IPS-15b (cell line): ENCODE measurements at regions not wholly inside any gene's neighbourhood (a gene's known extent, or its start where the extent isn't known, plus 50 kb on each side); places are given as distances from the start of the nearest gene placed in this dataset.
"Not testable (repeated sequence)": the region's sequence is repeated elsewhere in the genome, so short reads cannot be mapped to it uniquely, and the experiment has no call there.

Source experiments
- H3K27me3 ChIP-seq: one replicate; pipeline ENCODE4 v1.6.1; 2013; ENCODE audit warnings: low read length; ENCODE audit not compliant: control insufficient read depth, insufficient read depth
- H3K36me3 ChIP-seq: one replicate; pipeline ENCODE4 v1.6.1; 2013; ENCODE audit warnings: low read length; ENCODE audit not compliant: control insufficient read depth, insufficient read depth
- H3K4me1 ChIP-seq: one replicate; pipeline ENCODE4 v1.6.1; 2013; ENCODE audit warnings: mild to moderate bottlenecking, low read length; ENCODE audit not compliant: control insufficient read depth, insufficient read depth
- H3K4me3 ChIP-seq: one replicate; pipeline ENCODE4 v1.5.1; 2013; ENCODE audit warnings: low read depth, low read length
- H3K9ac ChIP-seq: one replicate; pipeline ENCODE4 v1.6.1; 2013; ENCODE audit warnings: low read depth, mild to moderate bottlenecking, low read length
- H3K9me3 ChIP-seq: one replicate; pipeline ENCODE4 v1.6.1; 2013; ENCODE audit warnings: mild to moderate bottlenecking, low read length; ENCODE audit not compliant: control insufficient read depth, insufficient read depth

GRCh38 chr10:123381224-123381623, 227.0 kb downstream of the BUB3 start:
- Histone ChIP-seq H3K4me3 (no peak overlapping the region), H3K36me3 (no peaks in the 10 kb centered on the region), H3K9me3 (no peaks in the 10 kb centered on the region), H3K27me3 (no peaks in the 10 kb centered on the region), H3K9ac (no peak overlapping the region), H3K4me1 (peaks cover 6% of the 10 kb centered on the region)

- Histone ChIP-seq H3K27me3 (no peaks in the 10 kb centered on the region), H3K4me3 (no peak overlapping the region), H3K4me1 (peaks cover 6% of the 10 kb centered on the region), H3K9ac (no peak overlapping the region), H3K9me3 (no peaks in the 10 kb centered on the region), H3K36me3 (no peaks in the 10 kb centered on the region)
Observed at GRCh38 chr10:123382491-123382890, 228.3 kb downstream of the BUB3 start.

- H3K9me3 ChIP-seq, result no peaks in the 10 kb centered on the region
- H3K27me3 ChIP-seq, result no peaks in the 10 kb centered on the region
Observed at GRCh38 chr10:123385508-123386080, 231.4 kb downstream of the BUB3 start.

GRCh38 chr10:123389520-123389919, 235.3 kb downstream of the BUB3 start:
- no peak overlapping the region for H3K4me3 ChIP-seq
- H3K9ac ChIP-seq, result no peak overlapping the region
- H3K9me3 ChIP-seq, result no peaks in the 10 kb centered on the region
- H3K36me3 ChIP-seq, result no peaks in the 10 kb centered on the region
- no peaks in the 10 kb centered on the region for H3K4me1 ChIP-seq
- H3K27me3 ChIP-seq, result no peaks in the 10 kb centered on the region

More at GRCh38 chr10:123385508-123386080, 231.4 kb downstream of the BUB3 start:
- Histone ChIP-seq H3K9ac (no peak overlapping the region), H3K4me3 (no peak overlapping the region), H3K36me3 (no peaks in the 10 kb centered on the region), H3K4me1 (no peaks in the 10 kb centered on the region)

GRCh38 chr10:123390332-123390731, 236.1 kb downstream of the BUB3 start:
- no peaks in the 10 kb centered on the region for H3K9me3 ChIP-seq
- no peak overlapping the region for H3K9ac ChIP-seq
- no peaks in the 10 kb centered on the region for H3K36me3 ChIP-seq
- H3K4me1 ChIP-seq, result no peaks in the 10 kb centered on the region
- no peak overlapping the region for H3K4me3 ChIP-seq
- H3K27me3 ChIP-seq, result no peaks in the 10 kb centered on the region

- Histone ChIP-seq H3K4me1 (no peaks in the 10 kb centered on the region), H3K9ac (no peak overlapping the region), H3K27me3 (no peaks in the 10 kb centered on the region), H3K9me3 (no peaks in the 10 kb centered on the region), H3K4me3 (no peak overlapping the region), H3K36me3 (no peaks in the 10 kb centered on the region)
Observed at GRCh38 chr10:123390874-123391273, 236.7 kb downstream of the BUB3 start.

GRCh38 chr10:123391275-123392028, 237.2 kb downstream of the BUB3 start:
- H3K9ac ChIP-seq, result no peak overlapping the region
- H3K4me3 ChIP-seq, result no peak overlapping the region
- H3K36me3 ChIP-seq, result no peaks in the 10 kb centered on the region
- H3K9me3 ChIP-seq, result no peaks in the 10 kb centered on the region
- no peaks in the 10 kb centered on the region for H3K4me1 ChIP-seq
- H3K27me3 ChIP-seq, result no peaks in the 10 kb centered on the region

GRCh38 chr10:123392182-123392963, 238.2 kb downstream of the BUB3 start:
- Histone ChIP-seq H3K36me3 (no peaks in the 10 kb centered on the region), H3K9me3 (no peaks in the 10 kb centered on the region), H3K4me1 (no peaks in the 10 kb centered on the region), H3K9ac (no peak overlapping the region), H3K4me3 (no peak overlapping the region), H3K27me3 (no peaks in the 10 kb centered on the region)

- Histone ChIP-seq H3K36me3 (no peaks in the 10 kb centered on the region), H3K27me3 (no peaks in the 10 kb centered on the region), H3K9me3 (no peaks in the 10 kb centered on the region), H3K4me1 (no peaks in the 10 kb centered on the region), H3K4me3 (no peak overlapping the region), H3K9ac (no peak overlapping the region)
Observed at GRCh38 chr10:123393170-123393569, 239.0 kb downstream of the BUB3 start.

- H3K9ac ChIP-seq, result no peak overlapping the region
- no peaks in the 10 kb centered on the region for H3K36me3 ChIP-seq
- no peak overlapping the region for H3K4me3 ChIP-seq
- no peaks in the 10 kb centered on the region for H3K27me3 ChIP-seq
- no peaks in the 10 kb centered on the region for H3K4me1 ChIP-seq
- no peaks in the 10 kb centered on the region for H3K9me3 ChIP-seq
Observed at GRCh38 chr10:123394382-123394781, 240.2 kb downstream of the BUB3 start.

- H3K36me3 ChIP-seq, H3K27me3 ChIP-seq, H3K4me3 ChIP-seq, H3K4me1 ChIP-seq, H3K9me3 ChIP-seq, H3K9ac ChIP-seq: not testable (repeated sequence)
Observed at GRCh38 chr10:123395234-123395633, 241.0 kb downstream of the BUB3 start.

- no peak overlapping the region for H3K4me3 ChIP-seq
- H3K36me3 ChIP-seq, result no peaks in the 10 kb centered on the region
- no peak overlapping the region for H3K9ac ChIP-seq
- no peaks in the 10 kb centered on the region for H3K27me3 ChIP-seq
- no peaks in the 10 kb centered on the region for H3K9me3 ChIP-seq
- no peaks in the 10 kb centered on the region for H3K4me1 ChIP-seq
Observed at GRCh38 chr10:123395906-123396305, 241.7 kb downstream of the BUB3 start.
